ENCODE measurements at regions not wholly inside any gene's neighbourhood (a gene's known extent, or its start where the extent isn't known, plus 50 kb on each side); places are given as distances from the start of the nearest gene placed in this dataset.

DNA sequence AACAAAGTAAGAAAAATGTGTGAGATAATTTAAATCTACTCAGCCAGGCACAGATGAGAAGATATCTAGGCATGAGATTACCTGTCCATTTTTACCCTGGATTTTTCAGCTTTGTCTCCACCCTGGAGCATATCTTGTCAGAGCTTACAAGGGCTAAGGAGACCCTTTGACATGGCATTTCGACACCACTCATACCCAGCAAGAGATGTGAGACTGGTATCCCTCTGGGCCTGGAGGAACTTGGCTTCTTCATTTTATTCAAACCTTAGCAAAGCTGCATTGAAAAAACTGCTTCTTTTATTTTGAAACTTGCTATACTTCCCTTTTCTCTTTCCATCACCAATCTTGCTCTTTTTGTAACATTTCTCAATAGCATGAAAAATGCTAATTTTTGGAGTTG lies 194.9 kb upstream of the HNMT start:
- H3K27ac ChIP-seq = no peak overlapping the region
- TF ChIP-seq, protein P1, sequence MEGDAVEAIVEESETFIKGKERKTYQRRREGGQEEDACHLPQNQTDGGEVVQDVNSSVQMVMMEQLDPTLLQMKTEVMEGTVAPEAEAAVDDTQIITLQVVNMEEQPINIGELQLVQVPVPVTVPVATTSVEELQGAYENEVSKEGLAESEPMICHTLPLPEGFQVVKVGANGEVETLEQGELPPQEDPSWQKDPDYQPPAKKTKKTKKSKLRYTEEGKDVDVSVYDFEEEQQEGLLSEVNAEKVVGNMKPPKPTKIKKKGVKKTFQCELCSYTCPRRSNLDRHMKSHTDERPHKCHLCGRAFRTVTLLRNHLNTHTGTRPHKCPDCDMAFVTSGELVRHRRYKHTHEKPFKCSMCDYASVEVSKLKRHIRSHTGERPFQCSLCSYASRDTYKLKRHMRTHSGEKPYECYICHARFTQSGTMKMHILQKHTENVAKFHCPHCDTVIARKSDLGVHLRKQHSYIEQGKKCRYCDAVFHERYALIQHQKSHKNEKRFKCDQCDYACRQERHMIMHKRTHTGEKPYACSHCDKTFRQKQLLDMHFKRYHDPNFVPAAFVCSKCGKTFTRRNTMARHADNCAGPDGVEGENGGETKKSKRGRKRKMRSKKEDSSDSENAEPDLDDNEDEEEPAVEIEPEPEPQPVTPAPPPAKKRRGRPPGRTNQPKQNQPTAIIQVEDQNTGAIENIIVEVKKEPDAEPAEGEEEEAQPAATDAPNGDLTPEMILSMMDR (conservative IDR thresholded peaks at IDR 0.05; ENCODE audit: low read depth) = no peak
- no peak for DNase-seq (ENCODE audit: low spot score)
- POLR2A ChIA-PET (ENCODE audit: low non-redundant PET) = no interaction called here
- CTCF ChIA-PET = no interaction called here

DNA sequence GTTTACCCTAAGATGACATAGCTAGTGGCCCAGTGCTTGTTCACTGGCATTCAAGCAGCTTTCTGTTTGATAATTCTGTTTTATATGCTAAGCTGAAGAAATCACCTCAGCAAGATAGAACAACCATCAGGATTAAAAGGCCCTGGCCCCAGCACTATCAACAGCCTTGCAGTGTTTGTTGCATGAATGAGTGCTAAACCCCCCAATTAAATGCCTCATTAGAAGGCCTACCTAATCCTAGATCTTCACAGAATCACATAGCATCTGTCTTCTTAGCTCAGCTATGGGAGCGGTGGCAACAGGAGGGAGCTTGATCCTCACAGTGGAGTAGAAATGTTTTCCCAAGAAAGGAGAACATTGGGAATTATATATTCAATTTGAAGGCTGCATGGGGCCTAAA lies 194.1 kb upstream of the HNMT start:
- no peak for DNase-seq (ENCODE audit: low spot score)
- ChIA-PET CTCF (no interaction called here), POLR2A (ENCODE audit: low non-redundant PET) (no interaction called here)
- TF ChIP-seq, protein P1 (conservative IDR thresholded peaks at IDR 0.05; ENCODE audit: low read depth) = no peak
- H3K27ac ChIP-seq = no peak overlapping the region

DNA sequence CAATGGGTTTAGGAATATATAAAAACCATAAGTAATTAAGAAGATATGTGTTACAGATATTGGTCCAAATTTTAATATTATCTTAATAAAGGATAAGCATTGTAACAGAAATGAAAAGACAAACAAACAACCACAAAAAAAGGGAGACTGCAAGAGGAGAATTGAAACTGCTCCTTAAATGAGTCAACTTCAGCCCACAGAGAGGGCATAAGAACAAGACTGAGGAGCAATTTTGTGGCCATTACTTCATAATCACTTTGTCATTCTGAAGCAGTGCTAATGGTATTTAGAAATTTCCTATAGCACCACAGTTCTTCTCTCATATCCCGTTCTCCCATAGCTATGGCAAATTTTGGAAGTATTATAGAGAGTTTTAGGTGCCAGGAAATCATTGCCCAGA lies 193.2 kb upstream of the HNMT start:
- DNase-seq (ENCODE audit: low spot score) = no peak
- ChIA-PET POLR2A (ENCODE audit: low non-redundant PET) (no interaction called here), CTCF (interaction anchor here (0.6 kb wide), 1 partner anchor 1348 kb away, joined by 4 read pairs; no protein-coding TSS in a partner anchor)
- H3K27ac ChIP-seq = no peak overlapping the region
- TF ChIP-seq, protein P1 (conservative IDR thresholded peaks at IDR 0.05; ENCODE audit: low read depth) = no peak

DNA sequence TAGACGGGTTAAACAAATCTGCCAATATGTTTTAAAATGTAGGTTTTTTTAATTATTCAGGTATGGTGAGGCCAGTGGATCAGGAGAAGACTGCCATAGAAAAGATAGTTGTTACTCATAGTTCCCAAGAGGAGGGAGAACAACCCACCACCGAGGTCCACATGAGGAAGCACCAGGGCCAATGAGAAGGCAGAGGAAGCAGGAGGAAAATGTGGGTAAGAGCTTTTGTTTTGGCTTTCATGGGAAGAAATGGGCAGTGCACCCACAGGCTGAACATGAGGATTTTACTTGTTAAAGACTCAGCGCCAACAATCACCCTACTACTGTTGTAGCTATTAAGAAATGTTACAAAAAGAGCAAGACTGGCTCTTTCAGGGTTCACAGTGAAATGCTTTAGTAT lies 191.8 kb upstream of the HNMT start:
- CTCF ChIA-PET = interaction anchor here (0.7 kb wide), 1 partner anchor 1183 kb away, joined by 3 read pairs; no protein-coding TSS in a partner anchor
- TF ChIP-seq, protein P1 (conservative IDR thresholded peaks at IDR 0.05; ENCODE audit: low read depth) = no peak
- H3K27ac ChIP-seq = no peak overlapping the region
- no peak for DNase-seq (ENCODE audit: low spot score)
- POLR2A ChIA-PET (ENCODE audit: low non-redundant PET) = no interaction called here

DNA sequence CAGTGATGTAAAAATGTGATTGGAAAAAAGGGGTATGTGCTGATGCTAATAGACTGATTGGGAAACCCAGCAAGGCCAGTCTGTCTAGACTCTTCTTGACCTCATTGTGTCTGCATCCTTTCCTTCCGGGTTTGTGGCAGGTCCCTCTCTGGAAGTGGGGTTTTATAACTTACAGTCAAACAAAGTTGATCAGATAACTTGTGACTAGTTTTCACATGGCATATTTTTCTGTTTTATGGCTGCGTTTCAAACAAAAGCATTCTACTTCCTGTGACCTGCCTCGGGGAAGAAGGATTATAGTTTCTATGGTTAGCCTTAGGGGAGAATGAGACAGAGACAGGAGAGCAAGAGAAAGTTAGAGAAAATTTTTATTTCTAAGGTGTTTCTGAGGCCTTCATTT lies 188.7 kb upstream of the HNMT start:
- ChIA-PET CTCF (no interaction called here), POLR2A (ENCODE audit: low non-redundant PET) (no interaction called here)
- H3K27ac ChIP-seq = no peak overlapping the region
- no peak for DNase-seq (ENCODE audit: low spot score)
- TF ChIP-seq, protein P1 (conservative IDR thresholded peaks at IDR 0.05; ENCODE audit: low read depth) = no peak

DNA sequence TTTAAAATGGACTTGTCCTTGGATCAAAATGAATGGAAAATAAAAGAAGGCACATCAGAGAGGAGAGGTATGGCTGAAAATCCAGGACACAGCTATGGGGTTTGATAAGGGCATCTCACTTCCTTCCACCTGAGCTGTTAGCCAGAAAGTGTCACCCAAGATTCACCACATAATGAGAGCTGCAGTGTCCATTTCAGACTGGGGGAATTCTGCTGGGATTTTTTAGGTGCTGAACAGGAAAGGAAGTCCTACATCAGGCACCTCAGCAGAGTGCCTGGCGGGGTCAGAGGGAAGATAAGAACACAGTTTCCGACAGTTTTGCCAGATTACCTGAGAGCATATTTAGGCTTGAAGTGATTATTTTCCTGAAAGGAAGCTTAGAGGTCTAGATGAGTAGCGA lies 187.6 kb upstream of the HNMT start:
- POLR2A ChIA-PET (ENCODE audit: low non-redundant PET) = no interaction called here
- no peak overlapping the region for H3K27ac ChIP-seq

More for the DNA sequence above, 187.6 kb upstream of the HNMT start:
- CTCF ChIA-PET = no interaction called here
- TF ChIP-seq, protein P1 (conservative IDR thresholded peaks at IDR 0.05; ENCODE audit: low read depth) = no peak
- DNase-seq (ENCODE audit: low spot score) = no peak
